ENCODE measurements at regions not wholly inside any gene's neighbourhood (a gene's known extent, or its start where the extent isn't known, plus 50 kb on each side); places are given as distances from the start of the nearest gene placed in this dataset.

DNA sequence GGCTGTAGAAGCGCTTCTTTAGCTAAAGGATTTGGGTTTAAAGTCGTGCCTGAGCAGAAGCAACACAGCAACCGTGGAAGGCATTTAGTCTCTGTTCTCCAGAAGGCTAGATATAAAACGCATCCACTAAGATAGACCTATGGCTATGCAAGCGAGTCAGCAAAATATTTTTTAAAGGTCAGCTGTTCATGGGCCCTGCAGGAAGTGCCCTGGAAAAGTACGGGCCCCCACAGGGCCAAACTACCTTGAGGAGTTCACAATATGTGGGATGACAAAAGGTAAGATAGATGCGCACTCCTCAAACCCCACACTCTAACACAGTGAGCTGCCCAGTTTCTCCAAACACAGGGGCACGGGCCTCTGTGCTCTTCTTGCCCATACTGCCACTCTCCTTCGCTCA, 261.6 kb downstream of the VPS13C start:
- DNase-seq (ENCODE audit: low spot score): no peak

DNA sequence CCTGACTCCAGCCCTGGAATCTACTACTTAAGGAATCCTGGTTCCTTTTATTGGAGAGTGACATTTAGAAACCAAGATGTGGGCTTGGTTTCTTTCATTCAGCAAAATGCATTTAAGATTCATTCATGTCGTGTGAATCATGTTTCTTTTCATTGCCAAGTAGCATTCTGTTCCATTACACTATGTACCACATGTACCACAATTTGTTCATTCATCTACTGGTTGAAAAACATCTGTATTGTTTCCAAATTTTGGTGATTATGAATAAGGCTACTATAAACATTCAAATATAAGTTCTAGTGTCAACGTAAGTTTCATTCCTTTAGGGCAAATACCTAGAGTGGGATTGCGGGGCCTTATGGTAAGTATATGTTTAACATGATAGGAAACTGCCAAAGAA, 264.2 kb downstream of the VPS13C start:
- DNase-seq (ENCODE audit: low spot score): no peak

- DNase-seq (ENCODE audit: low spot score): no peak
Measured at GRCh38 chr15:61794881-61795280, 265.4 kb downstream of the VPS13C start.

- no peak for DNase-seq (ENCODE audit: low spot score)
Measured at GRCh38 chr15:61794276-61794675, 266.0 kb downstream of the VPS13C start.

- no peak for DNase-seq (ENCODE audit: low spot score)
Measured at GRCh38 chr15:61784734-61785133, 275.5 kb downstream of the VPS13C start.

- no peak for DNase-seq (ENCODE audit: low spot score)
Measured at GRCh38 chr15:61780278-61780980, 279.8 kb downstream of the VPS13C start.

GRCh38 chr15:61777689-61778088, 282.6 kb downstream of the VPS13C start:
- DNase-seq (ENCODE audit: low spot score): no peak

GRCh38 chr15:61769557-61769956, 290.7 kb downstream of the VPS13C start:
- no peak for DNase-seq (ENCODE audit: low spot score)

GRCh38 chr15:61768131-61768530, 292.1 kb downstream of the VPS13C start:
- no peak for DNase-seq (ENCODE audit: low spot score)

DNA sequence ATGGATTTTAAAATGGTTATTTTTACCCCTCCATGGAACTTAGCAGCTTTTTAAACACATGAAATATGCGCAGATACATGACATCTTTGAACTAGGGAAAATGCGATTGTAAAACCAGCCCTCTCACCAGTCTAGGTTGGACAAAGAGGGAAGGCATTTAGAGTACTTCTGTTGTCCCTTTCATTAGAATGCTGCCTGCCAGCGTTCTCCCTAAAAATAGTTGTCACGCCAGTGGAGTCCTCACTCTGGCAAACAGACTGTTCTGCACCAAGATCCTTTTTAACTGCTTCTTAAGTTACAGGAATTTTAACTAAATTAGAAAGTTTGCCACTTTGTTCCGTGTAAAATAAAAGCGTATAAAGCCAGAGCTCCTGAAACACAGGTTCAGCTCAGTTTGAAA, 295.3 kb downstream of the VPS13C start:
- DNase-seq (ENCODE audit: low spot score): no peak

- no peak for DNase-seq (ENCODE audit: low spot score)
Measured at GRCh38 chr15:61764141-61764540, 296.1 kb downstream of the VPS13C start.

- no peak for DNase-seq (ENCODE audit: low spot score)
Measured at GRCh38 chr15:61762676-61763075, 297.6 kb downstream of the VPS13C start.

- no peak for DNase-seq (ENCODE audit: low spot score)
Measured at GRCh38 chr15:61759639-61760038, 300.6 kb downstream of the VPS13C start.

DNA sequence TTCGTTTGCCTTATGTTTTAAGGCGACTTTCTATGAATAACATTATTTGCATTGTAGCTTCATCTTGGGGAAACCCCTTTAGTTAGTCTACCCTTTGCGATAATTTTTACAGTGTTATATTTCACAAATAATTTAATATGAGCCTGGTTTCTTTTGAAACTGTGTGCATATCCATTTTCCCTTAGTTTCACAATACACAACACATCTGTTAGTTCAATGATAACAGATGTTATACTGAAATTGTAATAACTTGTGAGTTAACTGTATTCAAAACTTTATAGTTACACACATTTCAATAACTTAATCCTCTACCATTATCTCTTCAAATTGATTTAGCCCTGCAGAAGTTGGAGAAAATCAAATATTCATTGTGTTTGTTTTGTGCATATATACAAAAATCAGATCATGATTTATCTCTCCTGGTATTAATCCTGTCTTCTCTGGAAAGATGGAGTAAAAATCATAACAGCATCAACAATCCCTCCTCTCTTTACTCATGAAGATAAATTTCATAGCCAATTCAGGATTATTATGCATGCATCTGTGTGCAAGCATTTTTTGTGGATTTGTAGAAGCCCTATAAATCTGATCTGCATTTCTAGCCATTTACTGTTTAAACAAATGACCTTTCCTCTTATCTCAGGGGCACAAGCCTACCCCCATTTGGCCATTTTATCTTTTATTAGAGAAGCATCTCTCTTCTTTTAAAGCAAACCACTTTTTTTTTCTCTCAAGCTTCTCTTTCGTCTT, 304.0 kb downstream of the VPS13C start:
- DNase-seq (ENCODE audit: low spot score): no peak

DNA sequence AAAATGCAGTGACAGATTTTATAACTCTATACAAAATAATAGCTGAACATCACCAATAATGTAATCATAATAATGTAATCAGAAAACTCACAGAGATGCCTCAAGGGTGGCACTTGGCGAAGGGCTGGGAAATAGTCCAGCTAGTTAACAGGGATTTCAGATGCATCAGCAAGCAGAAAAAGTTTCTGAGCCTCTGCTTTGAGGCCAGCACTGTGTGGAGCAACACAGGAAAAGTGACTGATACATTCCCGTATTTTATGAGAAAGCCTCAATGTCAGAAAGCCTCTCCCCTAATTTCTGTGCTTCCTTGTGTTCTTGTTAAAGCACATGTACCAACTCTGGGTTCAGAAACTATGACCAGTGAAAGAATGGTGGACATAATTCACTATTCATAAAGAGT, 304.8 kb downstream of the VPS13C start:
- no peak for DNase-seq (ENCODE audit: low spot score)

DNA sequence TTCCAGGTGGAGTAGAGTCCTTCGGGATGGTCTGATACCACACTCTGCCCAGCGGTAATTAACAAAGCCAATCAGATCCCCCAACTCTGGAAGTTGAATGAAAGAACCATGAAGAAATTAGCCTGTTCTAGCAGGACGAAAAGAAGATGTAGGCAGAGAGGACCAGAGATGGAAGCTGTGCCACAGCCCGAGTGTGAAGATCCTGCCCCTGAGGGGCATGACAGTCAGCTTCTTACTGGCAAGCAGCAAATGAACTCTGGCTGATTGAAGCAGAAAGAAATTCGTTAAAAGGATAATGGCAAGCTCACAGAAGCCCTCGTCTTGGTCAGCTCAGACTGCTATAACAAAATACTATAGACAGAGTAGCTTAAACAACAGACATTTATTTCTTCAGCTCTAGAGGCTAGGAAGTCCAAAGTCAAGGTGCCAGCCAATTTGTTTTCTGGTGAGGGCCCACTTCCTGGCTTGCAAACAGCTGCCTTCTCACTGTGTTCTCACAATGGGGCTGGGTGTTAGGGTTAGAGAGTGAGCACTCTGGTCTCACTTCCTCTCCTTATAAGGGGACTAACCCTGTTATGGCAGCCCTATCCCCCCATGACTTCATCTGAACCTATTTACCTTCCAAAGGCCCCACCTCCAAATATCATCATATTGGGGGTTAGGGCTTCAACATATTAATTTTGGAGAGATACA, 307.1 kb downstream of the VPS13C start:
- no peak for DNase-seq (ENCODE audit: low spot score)

DNA sequence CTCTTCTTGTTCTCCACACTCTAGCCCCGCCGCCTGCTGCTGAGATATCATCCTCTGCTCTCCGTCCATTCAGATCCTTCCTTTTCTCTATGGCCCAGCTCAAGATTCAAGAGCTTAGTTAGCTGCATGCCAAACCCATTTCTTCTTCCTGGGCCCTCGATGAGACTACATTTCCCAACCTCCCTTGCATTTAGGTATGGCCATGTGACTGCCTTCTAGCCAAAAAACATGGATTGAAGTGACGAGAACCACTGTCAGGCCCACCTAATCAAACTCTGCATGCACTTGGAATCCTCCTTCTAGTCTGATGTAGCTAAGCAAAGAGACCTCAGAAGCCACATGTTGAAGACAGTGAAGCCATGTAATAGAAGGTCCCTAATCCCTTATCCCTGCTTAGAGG, 308.2 kb downstream of the VPS13C start:
- no peak for DNase-seq (ENCODE audit: low spot score)

DNA sequence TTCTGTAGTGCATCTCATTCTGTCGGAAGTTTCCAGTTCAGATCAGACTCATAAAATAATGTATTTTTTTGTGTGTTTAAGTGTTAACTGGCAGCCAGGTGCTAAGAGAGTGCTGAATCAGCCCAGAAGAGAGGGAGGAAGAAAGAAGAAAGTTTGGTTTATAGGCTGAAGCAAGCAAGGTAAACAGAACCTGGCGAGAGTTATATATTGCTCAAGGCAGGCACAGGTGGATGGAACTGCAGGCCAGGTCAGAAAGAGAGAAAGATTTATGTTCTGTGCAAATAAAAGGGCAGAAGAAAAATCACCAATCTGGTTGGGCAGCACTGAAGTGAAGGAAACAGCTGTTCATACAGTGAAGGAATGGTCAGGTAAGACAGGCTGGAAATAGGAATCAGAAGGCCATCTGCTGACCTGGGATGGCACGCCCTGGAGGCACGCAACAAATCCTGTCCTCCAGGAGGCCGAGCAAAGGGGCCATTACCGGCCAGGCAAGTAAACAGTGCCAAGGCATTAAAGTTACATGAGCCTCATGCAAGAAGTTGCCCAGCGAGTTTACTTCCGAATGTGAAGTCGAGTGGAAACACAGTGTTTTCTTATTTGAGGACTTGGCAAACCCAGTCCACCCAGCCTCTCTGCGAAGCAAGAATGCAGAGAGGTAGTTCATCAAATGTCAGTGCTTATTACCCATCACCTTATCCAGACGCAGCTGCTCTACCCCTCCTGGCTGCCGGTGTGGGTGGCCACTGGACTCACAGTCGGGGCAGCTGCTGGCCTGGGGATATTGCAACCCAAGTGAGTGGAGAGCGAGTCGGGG, 309.8 kb downstream of the VPS13C start:
- DNase-seq (ENCODE audit: low spot score): no peak

- DNase-seq (ENCODE audit: low spot score): no peak
Measured at GRCh38 chr15:61749169-61749568, 311.1 kb downstream of the VPS13C start.

- DNase-seq (ENCODE audit: low spot score): no peak
Measured at GRCh38 chr15:61748529-61748928, 311.7 kb downstream of the VPS13C start.

DNA sequence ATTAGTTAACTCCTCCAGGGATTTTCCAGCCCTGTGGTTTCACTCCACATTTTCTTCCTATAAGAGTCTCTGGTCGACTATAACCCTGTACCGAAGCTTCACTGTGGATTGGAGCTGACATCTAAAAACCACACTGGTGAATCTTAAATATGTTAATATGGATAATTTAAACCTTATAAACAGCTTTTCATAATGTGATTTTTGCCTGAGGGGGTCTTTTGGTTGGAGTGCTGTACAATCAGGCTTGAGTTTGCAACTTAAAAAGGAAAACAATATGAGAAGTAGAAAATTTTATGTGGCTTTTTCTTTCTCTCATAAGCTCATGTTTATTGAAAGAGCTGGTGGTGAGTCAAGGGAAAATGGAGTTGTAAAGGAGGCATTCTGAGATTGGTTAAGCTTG, 313.7 kb downstream of the VPS13C start:
- no peak for DNase-seq (ENCODE audit: low spot score)

- DNase-seq (ENCODE audit: low spot score): no peak
Measured at GRCh38 chr15:61743345-61743909, 316.8 kb downstream of the VPS13C start.

Data from kidney capillary endothelial cell (primary cell).